A549 (cell line): ENCODE measurements at regions not wholly inside any gene's neighbourhood (a gene's known extent, or its start where the extent isn't known, plus 50 kb on each side); places are given as distances from the start of the nearest gene placed in this dataset.

ENCODE experiments used
- ATAC-seq, 2 experiments: fragments of 200-7000 bp in 1 of 2; fragments of >200 bp in 1 of 2; cut with Nextera tagmentation in 1 of 2; cut with Tn5 transposase in 1 of 2; 3 replicates each; pipeline versions ENCODE4 v1.8.0 to v1.9.1; 2018 to 2020; ENCODE audit warnings: mild to moderate bottlenecking in 1 of 2, moderate library complexity in 1 of 2
- CTCF ChIA-PET: fragments of 300-600 bp; sonication (Branson Sonifier 250); formaldehyde crosslinking; extraction: SDS; loops from one replicate; lab custom pipeline; 2021; ENCODE audit warnings: antibody characterized with exemption, inconsistent platforms; lab: Yijun Ruan, JAX
- POLR2A ChIA-PET: fragments of 350-600 bp; formaldehyde crosslinking; extraction: SDS; loops from one replicate; lab custom pipeline; 2021; ENCODE audit warnings: antibody characterized with exemption, inconsistent platforms; lab: Yijun Ruan, JAX
- DNase-seq, 2 experiments: peaks; one replicate each; pipeline versions ENCODE4 v3.0.0 to v3.0.0-alpha.2; 2011 to 2016; ENCODE audit warnings: low read depth in 1 of 2, low spot score in 1 of 2
- FAIRE-seq: peaks from 2 replicates; lab custom pipeline; 2011; peaks lifted over from hg19 to GRCh38; lab: Jason Lieb, UNC
- H3K27ac ChIP-seq, 2 experiments: fragments of >200 bp; sonication (Bioruptor Twin); formaldehyde crosslinking; 3 replicates each; pipeline ENCODE4 v1.5.1; 2016 to 2017
- H3K4me1 ChIP-seq: fragments of >200 bp; sonication (Bioruptor Twin); formaldehyde crosslinking; 3 replicates; pipeline ENCODE4 v1.6.1; 2016
- H3K4me2 ChIP-seq: fragments of >200 bp; sonication (Bioruptor Twin); formaldehyde crosslinking; 3 replicates; pipeline ENCODE4 v1.6.1; 2016
- H3K4me3 ChIP-seq: fragments of >200 bp; sonication (Bioruptor Twin); formaldehyde crosslinking; 3 replicates; pipeline ENCODE4 v1.5.1; 2016
- H3K9me3 ChIP-seq: fragments of >200 bp; sonication (Bioruptor Twin); formaldehyde crosslinking; 3 replicates; pipeline ENCODE4 v1.6.1; 2016
- CBX8 ChIP-seq: fragments of 200-600 bp; sonication (generic); IDR thresholded peaks from 2 replicates; pipeline ENCODE4 v1.6.1; 2016
- CHD2 ChIP-seq: fragments of 150-350 bp; IDR thresholded peaks from 2 replicates; pipeline ENCODE4 v1.6.1; 2014; ENCODE audit warnings: low read length; ENCODE audit not compliant: partially characterized antibody
- CHD4 ChIP-seq: fragments of 200-600 bp; sonication (generic); IDR thresholded peaks from 2 replicates; pipeline ENCODE4 v1.6.1; 2016; ENCODE audit warnings: antibody characterized with exemption, mild to moderate bottlenecking, borderline replicate concordance
- EHF ChIP-seq: fragments of 250-450 bp; sonication (Bioruptor Pico); IDR thresholded peaks from 2 replicates; pipeline ENCODE4 v1.5.0; 2020; ENCODE audit warnings: mild to moderate bottlenecking
- EHMT2 ChIP-seq: fragments of 200-600 bp; sonication (generic); IDR thresholded peaks from 2 replicates; pipeline ENCODE4 v1.6.1; 2016; ENCODE audit warnings: antibody characterized with exemption, low read depth, mild to moderate bottlenecking, moderate library complexity
- ELK1 ChIP-seq: fragments of 150-350 bp; IDR thresholded peaks from 2 replicates; pipeline ENCODE4 v1.6.1; 2014; ENCODE audit warnings: low read depth, mild to moderate bottlenecking, low read length
- FOXS1 ChIP-seq: fragments of 250-450 bp; sonication (Bioruptor Pico); IDR thresholded peaks from 2 replicates; pipeline ENCODE4 v1.5.0; 2020; ENCODE audit warnings: mild to moderate bottlenecking, moderate library complexity
- HMGXB4 ChIP-seq: fragments of 250-450 bp; sonication (Bioruptor Pico); IDR thresholded peaks from 2 replicates; pipeline ENCODE4 v1.5.0; 2021; ENCODE audit warnings: mild to moderate bottlenecking, moderate library complexity, borderline replicate concordance
- HOXB5 ChIP-seq: fragments of 250-450 bp; sonication (Bioruptor Pico); IDR thresholded peaks from 2 replicates; pipeline ENCODE4 v1.5.0; 2020; ENCODE audit warnings: mild to moderate bottlenecking, moderate library complexity
- JUN ChIP-seq, 2 experiments: fragments of >200 bp; sonication (Bioruptor Twin); formaldehyde crosslinking; IDR thresholded peaks; 2 replicates in 1 of 2; 3 replicates in 1 of 2; pipeline ENCODE4 v1.6.1; 2016 to 2017
- KDM5A ChIP-seq: fragments of 200-600 bp; sonication (generic); IDR thresholded peaks from 2 replicates; pipeline ENCODE4 v1.6.1; 2016; ENCODE audit warnings: antibody characterized with exemption, mild to moderate bottlenecking
- NFE2L2 ChIP-seq: fragments of 150-350 bp; conservative IDR thresholded peaks from 2 replicates; pipeline ENCODE4 v1.6.1; 2014; ENCODE audit warnings: low read length
- NPAS2 ChIP-seq: fragments of 250-450 bp; sonication (Bioruptor Pico); IDR thresholded peaks from 2 replicates; pipeline ENCODE4 v1.8.0; 2022; ENCODE audit warnings: mild to moderate bottlenecking, moderate library complexity, borderline replicate concordance
- NR3C1 ChIP-seq: fragments of >200 bp; sonication (Bioruptor Twin); formaldehyde crosslinking; IDR thresholded peaks from 3 replicates; pipeline ENCODE4 v1.6.1; 2017
- PBX3 ChIP-seq: IDR thresholded peaks from 2 replicates; pipeline ENCODE4 v1.6.1; 2012
- PHF8 ChIP-seq: fragments of 200-600 bp; sonication (generic); IDR thresholded peaks from 2 replicates; pipeline ENCODE4 v1.6.1; 2016; ENCODE audit warnings: low read depth, mild to moderate bottlenecking, antibody characterized with exemption, moderate library complexity, borderline replicate concordance
- POLR2AphosphoS2 ChIP-seq: conservative IDR thresholded peaks from 2 replicates; pipeline ENCODE4 v1.6.1; 2012; ENCODE audit warnings: low read length, improper control_type of control experiment, inconsistent platforms
- RAD21 ChIP-seq, 2 experiments: fragments of >200 bp in 1 of 2; sonication (Bioruptor Twin) in 1 of 2; formaldehyde crosslinking in 1 of 2; IDR thresholded peaks in 1 of 2; conservative IDR thresholded peaks in 1 of 2; 2 replicates in 1 of 2; 3 replicates in 1 of 2; pipeline ENCODE4 v1.6.1; 2012 to 2018; ENCODE audit warnings: inconsistent platforms in 1 of 2
- REST ChIP-seq: fragments of 200-600 bp; sonication (generic); IDR thresholded peaks from 2 replicates; pipeline ENCODE4 v1.6.1; 2016; ENCODE audit warnings: antibody characterized with exemption, mild to moderate bottlenecking, moderate library complexity
- SMC3 ChIP-seq: fragments of >200 bp; sonication (Bioruptor Twin); formaldehyde crosslinking; IDR thresholded peaks from 3 replicates; pipeline ENCODE4 v1.6.1; 2018; ENCODE audit warnings: inconsistent platforms
- SREBF2 ChIP-seq: fragments of 450-650 bp; IDR thresholded peaks from 2 replicates; pipeline ENCODE4 v1.6.1; 2014; ENCODE audit warnings: mild to moderate bottlenecking, moderate library complexity
- USF2 ChIP-seq: fragments of 450-650 bp; IDR thresholded peaks from 2 replicates; pipeline ENCODE4 v1.6.1; 2014; ENCODE audit warnings: antibody characterized with exemption
- ZFP36 ChIP-seq: fragments of 450-650 bp; IDR thresholded peaks from 2 replicates; pipeline ENCODE4 v1.6.1; 2014; ENCODE audit warnings: borderline replicate concordance; ENCODE audit not compliant: partially characterized antibody
- ZSCAN20 ChIP-seq: fragments of 250-450 bp; sonication (Bioruptor Pico); IDR thresholded peaks from 2 replicates; pipeline ENCODE4 v1.8.0; 2022; ENCODE audit warnings: mild to moderate bottlenecking, moderate library complexity
- WGBS: methylation state at CpG from one replicate; pipeline ENCODE4 v1.1.6; 2017; ENCODE audit errors: missing lambda C conversion rate; 5-methylcytosine and 5-hydroxymethylcytosine counted together

GRCh38 chr4:157023941-157024340 lies 52.0 kb upstream of the GLRB start:
- CTCF ChIA-PET, result interaction anchor here (1.1 kb wide), 1 partner anchor 22 kb away, joined by 3 read pairs; no protein-coding TSS in a partner anchor
- DNase-seq, result no peak
- no peaks in the 10 kb centered on the region for H3K4me1 ChIP-seq
- H3K4me3 ChIP-seq, result no peak overlapping the region
- H3K27ac ChIP-seq, result no peak overlapping the region
- H3K9me3 ChIP-seq, result no peaks in the 10 kb centered on the region
- no peak for FAIRE-seq
- no peak for TF ChIP-seq HOXB5 (CRISPR knock-in tag)
- TF ChIP-seq ZFP36, result no peak
- TF ChIP-seq REST, result no peak
- no peak for TF ChIP-seq CHD2
- no peak for TF ChIP-seq SREBF2
- TF ChIP-seq NPAS2 (CRISPR knock-in tag), result no peak
- no peak for TF ChIP-seq POLR2AphosphoS2
- no peak for ATAC-seq
- H3K4me2 ChIP-seq, result no peak overlapping the region
- POLR2A ChIA-PET, result no interaction called here
- WGBS, result 49% methylated on average over 4 of the region's 4 CpGs

- Histone ChIP-seq H3K9me3 (no peaks in the 10 kb centered on the region), H3K4me1 (no peaks in the 10 kb centered on the region), H3K4me2 (no peak overlapping the region), H3K4me3 (no peak overlapping the region), H3K27ac (no peak overlapping the region)
- ChIA-PET POLR2A (no interaction called here), CTCF (interaction anchor here (1.6 kb wide), 1 partner anchor 42 kb away, joined by 4 read pairs; no protein-coding TSS in a partner anchor)
- FAIRE-seq (no peak), DNase-seq (no peak), ATAC-seq (no peak)
- TF ChIP-seq SMC3 (no peak), KDM5A (no peak), HMGXB4 (CRISPR knock-in tag) (no peak), ELK1 (no peak), CBX8 (no peak), USF2 (no peak), FOXS1 (no peak), PHF8 (no peak), ZSCAN20 (CRISPR knock-in tag) (no peak), NR3C1 (no peak), EHMT2 (no peak), PBX3 (no peak), ZFP36 (no peak), JUN (IDR thresholded peaks at IDR 0.05) (no peak), NFE2L2 (no peak), RAD21 (conservative IDR thresholded peaks at IDR 0.05 in 1 of 2, IDR thresholded peaks at IDR 0.05 in 1 of 2) (no peak), CHD4 (no peak), EHF (CRISPR knock-in tag) (no peak)
- WGBS, result 77% methylated on average over 3 of the region's 3 CpGs
Measured at GRCh38 chr4:157025898-157026297, 50.1 kb upstream of the GLRB start.
